Duodenal mucosa (tissue), 2 donors: ENCODE measurements at regions not wholly inside any gene's neighbourhood (a gene's known extent, or its start where the extent isn't known, plus 50 kb on each side); places are given as distances from the start of the nearest gene placed in this dataset.

Source experiments
- H3K27ac ChIP-seq: one replicate; pipeline ENCODE4 v1.7.0; 2013; ENCODE audit warnings: low read depth, low read length
- H3K27me3 ChIP-seq, 2 donors: one replicate each; pipeline ENCODE4 v1.7.0; 2013; ENCODE audit warnings: low read length in 2 of 2, control low read depth in 1 of 2; ENCODE audit not compliant: insufficient read depth in 2 of 2, control insufficient read depth in 1 of 2
- H3K36me3 ChIP-seq, 2 donors: one replicate each; pipeline ENCODE4 v1.7.0; 2013; ENCODE audit warnings: low read length in 2 of 2, control low read depth in 1 of 2; ENCODE audit not compliant: insufficient read depth in 2 of 2, control insufficient read depth in 1 of 2
- H3K4me1 ChIP-seq, 2 donors: one replicate each; pipeline ENCODE4 v1.7.0; 2013; ENCODE audit warnings: low read length in 2 of 2, control low read depth in 1 of 2; ENCODE audit not compliant: insufficient read depth in 2 of 2, control insufficient read depth in 1 of 2
- H3K4me3 ChIP-seq, 2 donors: one replicate each; pipeline ENCODE4 v1.7.0; 2013; ENCODE audit warnings: low read length in 2 of 2, low read depth in 1 of 2
- H3K9ac ChIP-seq, 2 donors: one replicate each; pipeline ENCODE4 v1.7.0; 2013; ENCODE audit warnings: low read length in 2 of 2, low read depth in 1 of 2
- H3K9me3 ChIP-seq, 2 donors: one replicate each; pipeline ENCODE4 v1.7.0; 2013; ENCODE audit warnings: low read length in 2 of 2, control low read depth in 1 of 2; ENCODE audit not compliant: control insufficient read depth in 1 of 2

- no peaks in the 10 kb centered on the region for H3K4me1 ChIP-seq
- H3K4me3 ChIP-seq: no peak overlapping the region
- no peaks in the 10 kb centered on the region for H3K27me3 ChIP-seq
- no peak overlapping the region for H3K27ac ChIP-seq
- H3K9me3 ChIP-seq: no peaks in the 10 kb centered on the region
- no peak overlapping the region for H3K9ac ChIP-seq
- no peaks in the 10 kb centered on the region for H3K36me3 ChIP-seq
Measured at GRCh38 chr5:82828211-82828610, 249.0 kb downstream of the TMEM167A start.

DNA sequence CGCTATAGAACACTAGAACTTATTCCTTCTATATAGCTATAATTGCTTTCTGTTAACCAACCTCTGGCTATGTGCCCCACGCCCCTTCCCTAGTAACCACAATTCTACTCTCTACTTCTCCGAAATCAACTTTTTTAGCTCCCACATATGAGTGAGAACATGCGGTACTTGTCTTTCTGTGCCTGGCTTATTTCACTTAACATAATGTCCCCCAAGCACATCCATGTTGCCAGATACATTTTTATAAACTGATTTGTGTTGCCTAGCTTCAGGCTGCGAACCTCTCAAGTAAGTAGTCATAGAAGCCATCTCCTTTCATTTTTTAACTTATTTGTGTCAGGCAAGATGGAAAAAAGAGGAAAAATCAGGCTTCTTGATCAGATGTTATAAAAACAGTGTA, 249.5 kb downstream of the TMEM167A start:
- H3K4me1 ChIP-seq: no peaks in the 10 kb centered on the region
- H3K27ac ChIP-seq: no peak overlapping the region
- H3K9me3 ChIP-seq: no peaks in the 10 kb centered on the region
- no peaks in the 10 kb centered on the region for H3K36me3 ChIP-seq
- no peak overlapping the region for H3K4me3 ChIP-seq
- H3K9ac ChIP-seq: no peak overlapping the region
- no peaks in the 10 kb centered on the region for H3K27me3 ChIP-seq

GRCh38 chr5:82822634-82822927, 254.6 kb downstream of the TMEM167A start:
- no peaks in the 10 kb centered on the region for H3K27me3 ChIP-seq
- no peaks in the 10 kb centered on the region for H3K4me1 ChIP-seq
- no peak overlapping the region for H3K4me3 ChIP-seq
- H3K36me3 ChIP-seq: no peaks in the 10 kb centered on the region
- no peak overlapping the region for H3K27ac ChIP-seq
- no peaks in the 10 kb centered on the region for H3K9me3 ChIP-seq
- H3K9ac ChIP-seq: no peak overlapping the region

DNA sequence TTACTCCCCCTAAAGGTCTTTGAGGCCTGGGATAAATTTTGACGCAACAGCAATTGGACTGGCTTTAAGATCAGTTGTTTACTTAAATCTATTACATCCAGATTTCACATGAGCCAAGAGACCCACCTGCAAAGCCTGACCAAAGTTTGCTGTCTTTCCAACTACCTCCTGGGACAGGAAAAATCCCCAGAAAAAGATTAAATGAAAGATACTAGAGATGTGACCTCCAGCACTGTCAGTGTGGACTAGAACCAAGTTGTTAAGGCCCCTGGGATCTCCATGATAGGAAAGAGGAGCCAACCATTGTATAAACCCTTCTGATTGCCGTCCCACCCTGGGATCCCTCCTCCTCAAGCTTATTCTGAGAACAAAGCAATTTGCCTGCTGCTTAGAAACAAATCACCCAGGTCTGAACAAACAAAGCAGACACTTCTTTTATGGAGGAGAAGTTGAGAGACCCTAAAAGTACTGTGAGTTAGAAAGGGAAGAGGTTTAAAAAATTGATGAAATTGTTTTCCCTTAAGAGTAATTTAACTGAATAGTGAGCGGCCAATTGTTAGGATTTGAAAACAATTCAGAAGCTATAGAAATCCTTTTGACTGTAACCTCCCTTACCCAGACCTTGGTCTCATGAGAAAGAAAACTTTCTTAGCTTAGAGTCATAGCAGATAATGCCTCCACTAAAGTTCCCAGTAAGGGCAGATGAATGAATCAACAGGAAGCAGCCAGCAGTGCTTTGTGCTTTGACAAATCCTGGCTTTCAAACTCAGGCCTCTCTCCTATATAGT, 255.2 kb downstream of the TMEM167A start:
- Histone ChIP-seq H3K36me3 (no peaks in the 10 kb centered on the region), H3K4me1 (no peaks in the 10 kb centered on the region), H3K9ac (no peak overlapping the region), H3K27ac (no peak overlapping the region), H3K9me3 (no peaks in the 10 kb centered on the region), H3K4me3 (no peak overlapping the region), H3K27me3 (no peaks in the 10 kb centered on the region)

- Histone ChIP-seq H3K9me3 (no peaks in the 10 kb centered on the region), H3K27me3 (no peaks in the 10 kb centered on the region), H3K9ac (no peak overlapping the region), H3K27ac (no peak overlapping the region), H3K4me1 (no peaks in the 10 kb centered on the region), H3K36me3 (no peaks in the 10 kb centered on the region), H3K4me3 (no peak overlapping the region)
Measured at GRCh38 chr5:82820961-82821845, 256.0 kb downstream of the TMEM167A start.

GRCh38 chr5:82820188-82820587, 257.0 kb downstream of the TMEM167A start:
- no peaks in the 10 kb centered on the region for H3K9me3 ChIP-seq
- H3K27me3 ChIP-seq: no peaks in the 10 kb centered on the region
- H3K4me3 ChIP-seq: no peak overlapping the region
- H3K27ac ChIP-seq: no peak overlapping the region
- no peaks in the 10 kb centered on the region for H3K36me3 ChIP-seq
- H3K9ac ChIP-seq: no peak overlapping the region
- H3K4me1 ChIP-seq: no peaks in the 10 kb centered on the region

- Histone ChIP-seq H3K9me3 (no peaks in the 10 kb centered on the region), H3K36me3 (no peaks in the 10 kb centered on the region), H3K4me1 (no peaks in the 10 kb centered on the region), H3K27me3 (no peaks in the 10 kb centered on the region), H3K9ac (no peak overlapping the region), H3K27ac (no peak overlapping the region), H3K4me3 (no peak overlapping the region)
Measured at GRCh38 chr5:82817897-82818676, 259.1 kb downstream of the TMEM167A start.

GRCh38 chr5:82816926-82817325, 260.3 kb downstream of the TMEM167A start:
- H3K9ac ChIP-seq: no peak overlapping the region
- H3K36me3 ChIP-seq: no peaks in the 10 kb centered on the region
- H3K27me3 ChIP-seq: no peaks in the 10 kb centered on the region
- no peaks in the 10 kb centered on the region for H3K4me1 ChIP-seq
- no peak overlapping the region for H3K27ac ChIP-seq
- no peaks in the 10 kb centered on the region for H3K9me3 ChIP-seq
- no peak overlapping the region for H3K4me3 ChIP-seq

- Histone ChIP-seq H3K4me3 (no peak overlapping the region), H3K27me3 (no peaks in the 10 kb centered on the region), H3K9ac (no peak overlapping the region), H3K27ac (no peak overlapping the region), H3K36me3 (no peaks in the 10 kb centered on the region), H3K4me1 (no peaks in the 10 kb centered on the region), H3K9me3 (no peaks in the 10 kb centered on the region)
Measured at GRCh38 chr5:82815871-82816270, 261.3 kb downstream of the TMEM167A start.

GRCh38 chr5:82813861-82814260, 263.3 kb downstream of the TMEM167A start:
- H3K27me3 ChIP-seq: no peaks in the 10 kb centered on the region
- H3K36me3 ChIP-seq: no peaks in the 10 kb centered on the region
- no peak overlapping the region for H3K27ac ChIP-seq
- H3K4me1 ChIP-seq: no peaks in the 10 kb centered on the region
- no peak overlapping the region for H3K9ac ChIP-seq
- H3K4me3 ChIP-seq: no peak overlapping the region
- H3K9me3 ChIP-seq: no peaks in the 10 kb centered on the region
